IMR-90 (cell line): ENCODE measurements at regions not wholly inside any gene's neighbourhood (a gene's known extent, or its start where the extent isn't known, plus 50 kb on each side); places are given as distances from the start of the nearest gene placed in this dataset.

Experiments used
- ATAC-seq: fragments of 200-7000 bp; cut with Tn5 transposase; 2 replicates; pipeline ENCODE4 v1.9.1; 2020; ENCODE audit warnings: low read depth, mild to moderate bottlenecking, moderate library complexity
- BruUV-seq: library from RNA; stranded (reverse); fragments of 400-500 nt; replicated peaks from 2 replicates; lab custom pipeline; 2021; lab: Mats Ljungman, UMichigan
- CTCF ChIA-PET: fragments of 300-600 bp; formaldehyde crosslinking; extraction: SDS; loops from one replicate; lab custom pipeline; 2021; ENCODE audit warnings: antibody characterized with exemption; lab: Yijun Ruan, JAX
- POLR2A ChIA-PET: fragments of 300-600 bp; sonication (Branson Sonifier 250); formaldehyde crosslinking; loops from one replicate; lab custom pipeline; 2022; ENCODE audit warnings: antibody characterized with exemption; ENCODE audit not compliant: unreplicated experiment; lab: Charles Lee
- DNase-seq: peaks from one replicate; pipeline ENCODE4 v3.0.0; 2013
- H2AFZ ChIP-seq: replicated peaks from 2 replicates; pipeline ENCODE3; 2013; ENCODE audit warnings: low read length, mild to moderate bottlenecking; ENCODE audit not compliant: poor library complexity
- H2AK5ac ChIP-seq: 2 replicates; pipeline ENCODE4 v1.6.1; 2013; ENCODE audit warnings: low read depth, low read length, inconsistent platforms
- H2AK9ac ChIP-seq: replicated peaks from 2 replicates; pipeline ENCODE3; 2013; ENCODE audit warnings: mild to moderate bottlenecking, low read depth, low read length, moderate library complexity; ENCODE audit not compliant: poor library complexity
- H2BK120ac ChIP-seq: 2 replicates; pipeline ENCODE4 v1.6.1; 2013; ENCODE audit warnings: low read depth, low read length, inconsistent platforms
- H2BK15ac ChIP-seq: 3 replicates; pipeline ENCODE4 v1.6.1; 2013; ENCODE audit warnings: low read depth, low read length, inconsistent platforms
- H2BK20ac ChIP-seq: 2 replicates; pipeline ENCODE4 v1.6.1; 2013; ENCODE audit warnings: low read depth, mild to moderate bottlenecking, inconsistent platforms, low read length, moderate library complexity
- H2BK5ac ChIP-seq: 2 replicates; pipeline ENCODE4 v1.6.1; 2013; ENCODE audit warnings: mild to moderate bottlenecking, low read depth, low read length, inconsistent platforms; ENCODE audit not compliant: poor library complexity, severe bottlenecking
- H3K14ac ChIP-seq: replicated peaks from 2 replicates; pipeline ENCODE4 v1.6.1; 2013; ENCODE audit warnings: low read depth, low read length, inconsistent platforms
- H3K18ac ChIP-seq: 2 replicates; pipeline ENCODE4 v1.6.1; 2013; ENCODE audit warnings: low read depth, low read length, control low read depth
- H3K23ac ChIP-seq: 2 replicates; pipeline ENCODE4 v1.6.1; 2013; ENCODE audit warnings: low read depth, low read length, inconsistent platforms
- H3K27ac ChIP-seq: 2 replicates; pipeline ENCODE4 v1.5.1; 2013; ENCODE audit warnings: mild to moderate bottlenecking, control low read depth, low read length; ENCODE audit not compliant: insufficient read depth
- H3K27me3 ChIP-seq: 2 replicates; pipeline ENCODE4 v1.6.1; 2013; ENCODE audit warnings: low read length; ENCODE audit not compliant: control insufficient read depth, insufficient read depth
- H3K36me3 ChIP-seq: 2 replicates; pipeline ENCODE4 v1.6.1; 2013; ENCODE audit warnings: low read length, mixed read lengths; ENCODE audit not compliant: control insufficient read depth, insufficient read depth
- H3K4ac ChIP-seq: 2 replicates; pipeline ENCODE4 v1.6.1; 2013; ENCODE audit warnings: low read depth, low read length, inconsistent platforms
- H3K4me1 ChIP-seq: 2 replicates; pipeline ENCODE4 v1.6.1; 2013; ENCODE audit warnings: low read length, mixed read lengths; ENCODE audit not compliant: control insufficient read depth, insufficient read depth
- H3K4me2 ChIP-seq: 2 replicates; pipeline ENCODE4 v1.6.1; 2013; ENCODE audit warnings: low read depth, mild to moderate bottlenecking, control low read depth, low read length, moderate library complexity
- H3K4me3 ChIP-seq: 2 replicates; pipeline ENCODE4 v1.5.1; 2013; ENCODE audit warnings: low read depth, mild to moderate bottlenecking, control low read depth, low read length, moderate library complexity; ENCODE audit not compliant: insufficient read depth
- H3K56ac ChIP-seq: 2 replicates; pipeline ENCODE4 v1.6.1; 2013; ENCODE audit warnings: low read length, inconsistent platforms; ENCODE audit not compliant: insufficient read depth; ENCODE audit errors: extremely low read depth
- H3K79me1 ChIP-seq, 2 experiments: 2 replicates each; pipeline ENCODE4 v1.6.1; 2013; ENCODE audit warnings: low read length in 2 of 2, inconsistent platforms in 1 of 2, low read depth in 1 of 2
- H3K9ac ChIP-seq: 2 replicates; pipeline ENCODE4 v1.6.1; 2013; ENCODE audit warnings: low read depth, low read length, control low read depth
- H3K9me1 ChIP-seq: 2 replicates; pipeline ENCODE4 v1.6.1; 2013; ENCODE audit warnings: low read length, inconsistent platforms; ENCODE audit not compliant: insufficient read depth
- H3K9me3 ChIP-seq: 2 replicates; pipeline ENCODE4 v1.6.1; 2013; ENCODE audit warnings: low read length; ENCODE audit not compliant: control insufficient read depth, insufficient read depth
- H4K20me1 ChIP-seq: 2 replicates; pipeline ENCODE4 v1.6.1; 2013; ENCODE audit warnings: low read length, inconsistent platforms; ENCODE audit not compliant: insufficient read depth
- H4K5ac ChIP-seq: 2 replicates; pipeline ENCODE4 v1.6.1; 2013; ENCODE audit warnings: mild to moderate bottlenecking, low read depth, low read length, control low read depth
- H4K8ac ChIP-seq, 2 experiments: 2 replicates each; pipeline ENCODE4 v1.6.1; 2013; ENCODE audit warnings: low read depth in 2 of 2, low read length in 2 of 2, control low read depth in 1 of 2, inconsistent platforms in 1 of 2
- H4K91ac ChIP-seq: 2 replicates; pipeline ENCODE4 v1.6.1; 2013; ENCODE audit warnings: low read depth, low read length, inconsistent platforms; ENCODE audit not compliant: insufficient read depth
- BHLHE40 ChIP-seq: fragments of 150-350 bp; IDR thresholded peaks from 2 replicates; pipeline ENCODE4 v1.6.1; 2016; ENCODE audit warnings: mild to moderate bottlenecking, low read depth, low read length
- CEBPB ChIP-seq: IDR thresholded peaks from 2 replicates; pipeline ENCODE4 v1.6.1; 2012; ENCODE audit warnings: low read depth, low read length, improper control_type of control experiment
- CHD1 ChIP-seq: IDR thresholded peaks from 2 replicates; pipeline ENCODE4 v1.6.1; 2012; ENCODE audit warnings: low read depth, low read length, improper control_type of control experiment
- FOS ChIP-seq: fragments of 150-350 bp; IDR thresholded peaks from 2 replicates; pipeline ENCODE4 v1.6.1; 2016; ENCODE audit warnings: low read depth, low read length
- MAFK ChIP-seq: IDR thresholded peaks from 2 replicates; pipeline ENCODE4 v1.6.1; 2012; ENCODE audit warnings: low read depth, low read length, improper control_type of control experiment
- MAZ ChIP-seq: IDR thresholded peaks from 2 replicates; pipeline ENCODE4 v1.6.1; 2012; ENCODE audit warnings: low read depth, mild to moderate bottlenecking, low read length, improper control_type of control experiment, moderate library complexity, borderline replicate concordance
- MXI1 ChIP-seq: IDR thresholded peaks from 2 replicates; pipeline ENCODE4 v1.6.1; 2012; ENCODE audit warnings: low read depth, mild to moderate bottlenecking, low read length, moderate library complexity, borderline replicate concordance
- NFE2L2 ChIP-seq: fragments of 150-350 bp; IDR thresholded peaks from 2 replicates; pipeline ENCODE4 v1.6.1; 2016; ENCODE audit warnings: low read depth, mild to moderate bottlenecking, low read length
- POLR2A ChIP-seq: IDR thresholded peaks from 2 replicates; pipeline ENCODE4 v1.6.1; 2012; ENCODE audit warnings: mild to moderate bottlenecking, low read depth, low read length
- RAD21 ChIP-seq: IDR thresholded peaks from 2 replicates; pipeline ENCODE4 v1.6.1; 2012; ENCODE audit warnings: low read length, improper control_type of control experiment
- RCOR1 ChIP-seq: IDR thresholded peaks from 2 replicates; pipeline ENCODE4 v1.6.1; 2012; ENCODE audit warnings: mild to moderate bottlenecking, low read length, improper control_type of control experiment; ENCODE audit not compliant: insufficient replicate concordance
- RFX5 ChIP-seq: IDR thresholded peaks from 2 replicates; pipeline ENCODE4 v1.8.0; 2012; ENCODE audit warnings: low read depth, mild to moderate bottlenecking, low read length, moderate library complexity
- SMC3 ChIP-seq: fragments of 150-350 bp; IDR thresholded peaks from 2 replicates; pipeline ENCODE4 v1.6.1; 2016; ENCODE audit warnings: low read depth, mild to moderate bottlenecking, antibody characterized with exemption, low read length, moderate library complexity
- WGBS, 2 experiments: methylation state at CpG; one replicate each; pipeline versions ENCODE4 v1.1.5 to v1.1.7; 2013; ENCODE audit warnings: missing lambda C conversion rate in 2 of 2; ENCODE audit not compliant: insufficient read length in 1 of 2; ENCODE audit errors: extremely low coverage in 2 of 2; 5-methylcytosine and 5-hydroxymethylcytosine counted together
- dilution Hi-C: fragments of 300-500 bp; cut with HindIII; formaldehyde crosslinking; loops from one replicate; pipeline ENCODE4 v1.14.3; 2018; ENCODE audit warnings: low sequenced_read_pairs; ENCODE audit not compliant: unreplicated experiment
- in situ Hi-C: fragments of 300-500 bp; cut with MboI; formaldehyde crosslinking; loops from 3 replicates; pipeline ENCODE4 v1.14.3; 2019; ENCODE audit warnings: low sequenced_read_pairs, inconsistent platforms, mixed read lengths
- intact Hi-C: fragments of 100-400 bp; cut with micrococcal nuclease; formaldehyde crosslinking; loops from 2 replicates; pipeline ENCODE4 v1.10.0; 2022
- TF ChIP-seq, protein P1 (sequence below): fragments of 150-350 bp; IDR thresholded peaks from 2 replicates; pipeline ENCODE4 v1.6.1; 2017; ENCODE audit warnings: mild to moderate bottlenecking, antibody characterized with exemption, low read length, low read depth
- TF ChIP-seq, protein P2 (sequence below): conservative IDR thresholded peaks from 2 replicates; pipeline ENCODE4 v1.5.1; 2012; ENCODE audit warnings: mild to moderate bottlenecking, low read depth, low read length, improper control_type of control experiment
- TF ChIP-seq, protein P3 (sequence below): fragments of 150-350 bp; IDR thresholded peaks from 2 replicates; pipeline ENCODE4 v1.6.1; 2016; ENCODE audit warnings: low read depth, mild to moderate bottlenecking, low read length, moderate library complexity, borderline replicate concordance

- H3K36me3 ChIP-seq = no peaks in the 10 kb centered on the region
- no peak overlapping the region for H3K56ac ChIP-seq
- no peaks in the 10 kb centered on the region for H3K9me1 ChIP-seq
- DNase-seq = no peak
- H3K9me3 ChIP-seq = no peaks in the 10 kb centered on the region
- H3K4me3 ChIP-seq = no peak overlapping the region
- in situ Hi-C loops (no loop called here), intact Hi-C loops (no loop called here), dilution Hi-C loops (no loop called here)
- no peak overlapping the region for H2AK9ac ChIP-seq
- H4K91ac ChIP-seq = no peak overlapping the region
- WGBS, 2 experiments = no CpG with 5 or more reads among the region's 2 CpGs
- no peaks in the 10 kb centered on the region for H3K79me1 ChIP-seq
- H2BK5ac ChIP-seq = no peak overlapping the region
- no peak overlapping the region for H3K4me2 ChIP-seq
- H3K14ac ChIP-seq = no peak overlapping the region
- H2BK20ac ChIP-seq = no peak overlapping the region
- ChIA-PET POLR2A (no interaction called here), CTCF (no interaction called here)
- ATAC-seq = no peak
- H3K23ac ChIP-seq = no peak overlapping the region
- no peak overlapping the region for H3K4ac ChIP-seq
- no peak overlapping the region for H2AK5ac ChIP-seq
- H3K27ac ChIP-seq = no peak overlapping the region
- H2AFZ ChIP-seq = no peak overlapping the region
- no peaks in the 10 kb centered on the region for H3K4me1 ChIP-seq
- H3K9ac ChIP-seq = no peak overlapping the region
- no peak overlapping the region for H4K8ac ChIP-seq
- H2BK120ac ChIP-seq = no peak overlapping the region
- BruUV-seq = no TSS peak
- no peak overlapping the region for H2BK15ac ChIP-seq
- H4K20me1 ChIP-seq = no peaks in the 10 kb centered on the region
- no peak overlapping the region for H4K5ac ChIP-seq
- no peak overlapping the region for H3K18ac ChIP-seq
- TF ChIP-seq MAFK (no peak), SMC3 (no peak), RAD21 (no peak), POLR2A (no peak), RFX5 (no peak), CEBPB (no peak), NFE2L2 (no peak), BHLHE40 (no peak), FOS (no peak), RCOR1 (no peak), CHD1 (no peak), MAZ (no peak), MXI1 (no peak)
- TF ChIP-seq, protein P1, sequence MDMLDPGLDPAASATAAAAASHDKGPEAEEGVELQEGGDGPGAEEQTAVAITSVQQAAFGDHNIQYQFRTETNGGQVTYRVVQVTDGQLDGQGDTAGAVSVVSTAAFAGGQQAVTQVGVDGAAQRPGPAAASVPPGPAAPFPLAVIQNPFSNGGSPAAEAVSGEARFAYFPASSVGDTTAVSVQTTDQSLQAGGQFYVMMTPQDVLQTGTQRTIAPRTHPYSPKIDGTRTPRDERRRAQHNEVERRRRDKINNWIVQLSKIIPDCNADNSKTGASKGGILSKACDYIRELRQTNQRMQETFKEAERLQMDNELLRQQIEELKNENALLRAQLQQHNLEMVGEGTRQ = no peak
- TF ChIP-seq, protein P2, sequence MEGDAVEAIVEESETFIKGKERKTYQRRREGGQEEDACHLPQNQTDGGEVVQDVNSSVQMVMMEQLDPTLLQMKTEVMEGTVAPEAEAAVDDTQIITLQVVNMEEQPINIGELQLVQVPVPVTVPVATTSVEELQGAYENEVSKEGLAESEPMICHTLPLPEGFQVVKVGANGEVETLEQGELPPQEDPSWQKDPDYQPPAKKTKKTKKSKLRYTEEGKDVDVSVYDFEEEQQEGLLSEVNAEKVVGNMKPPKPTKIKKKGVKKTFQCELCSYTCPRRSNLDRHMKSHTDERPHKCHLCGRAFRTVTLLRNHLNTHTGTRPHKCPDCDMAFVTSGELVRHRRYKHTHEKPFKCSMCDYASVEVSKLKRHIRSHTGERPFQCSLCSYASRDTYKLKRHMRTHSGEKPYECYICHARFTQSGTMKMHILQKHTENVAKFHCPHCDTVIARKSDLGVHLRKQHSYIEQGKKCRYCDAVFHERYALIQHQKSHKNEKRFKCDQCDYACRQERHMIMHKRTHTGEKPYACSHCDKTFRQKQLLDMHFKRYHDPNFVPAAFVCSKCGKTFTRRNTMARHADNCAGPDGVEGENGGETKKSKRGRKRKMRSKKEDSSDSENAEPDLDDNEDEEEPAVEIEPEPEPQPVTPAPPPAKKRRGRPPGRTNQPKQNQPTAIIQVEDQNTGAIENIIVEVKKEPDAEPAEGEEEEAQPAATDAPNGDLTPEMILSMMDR = no peak
- TF ChIP-seq, protein P3, sequence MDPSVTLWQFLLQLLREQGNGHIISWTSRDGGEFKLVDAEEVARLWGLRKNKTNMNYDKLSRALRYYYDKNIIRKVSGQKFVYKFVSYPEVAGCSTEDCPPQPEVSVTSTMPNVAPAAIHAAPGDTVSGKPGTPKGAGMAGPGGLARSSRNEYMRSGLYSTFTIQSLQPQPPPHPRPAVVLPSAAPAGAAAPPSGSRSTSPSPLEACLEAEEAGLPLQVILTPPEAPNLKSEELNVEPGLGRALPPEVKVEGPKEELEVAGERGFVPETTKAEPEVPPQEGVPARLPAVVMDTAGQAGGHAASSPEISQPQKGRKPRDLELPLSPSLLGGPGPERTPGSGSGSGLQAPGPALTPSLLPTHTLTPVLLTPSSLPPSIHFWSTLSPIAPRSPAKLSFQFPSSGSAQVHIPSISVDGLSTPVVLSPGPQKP = no peak
- H3K27me3 ChIP-seq = no peaks in the 10 kb centered on the region
These were observed 165.6 kb downstream of the USP31 start for GRCh38 chr16:22983614-22984013.
